Liver (tissue), 8 donors: ENCODE measurements at regions not wholly inside any gene's neighbourhood (a gene's known extent, or its start where the extent isn't known, plus 50 kb on each side); places are given as distances from the start of the nearest gene placed in this dataset.

Source experiments
- DNase-seq: peaks from one replicate; pipeline ENCODE4 v3.0.0-alpha.2; 2017; ENCODE audit warnings: low spot score
- H3K27ac ChIP-seq, 2 donors: one replicate each; pipeline ENCODE4 v1.7.0; 2013; ENCODE audit warnings: inconsistent platforms in 2 of 2, low read length in 2 of 2, control low read depth in 1 of 2, low read depth in 1 of 2, mild to moderate bottlenecking in 1 of 2
- H3K27me3 ChIP-seq, 4 donors: one replicate each; pipeline versions ENCODE4 v1.6.1 to v1.7.0; 2013; ENCODE audit warnings: low read length in 3 of 4, inconsistent platforms in 1 of 4, mild to moderate bottlenecking in 1 of 4, moderate library complexity in 1 of 4; ENCODE audit not compliant: control insufficient read depth in 4 of 4, insufficient read depth in 4 of 4
- H3K36me3 ChIP-seq, 4 donors: one replicate each; pipeline versions ENCODE4 v1.6.1 to v1.7.0; 2013; ENCODE audit warnings: low read length in 3 of 4, mild to moderate bottlenecking in 3 of 4, low read depth in 1 of 4, moderate library complexity in 1 of 4; ENCODE audit not compliant: control insufficient read depth in 4 of 4, insufficient read depth in 3 of 4
- H3K4me1 ChIP-seq, 4 donors: one replicate each; pipeline versions ENCODE4 v1.6.1 to v1.7.0; 2013; ENCODE audit warnings: low read length in 3 of 4, mild to moderate bottlenecking in 3 of 4, moderate library complexity in 1 of 4; ENCODE audit not compliant: control insufficient read depth in 4 of 4, insufficient read depth in 4 of 4
- H3K4me3 ChIP-seq, 3 donors: one replicate each; pipeline versions ENCODE4 v1.6.1 to v1.7.0; 2013; ENCODE audit warnings: low read length in 3 of 3, control low read depth in 1 of 3, low read depth in 1 of 3, mild to moderate bottlenecking in 1 of 3
- H3K9ac ChIP-seq, 2 donors: one replicate each; pipeline ENCODE4 v1.7.0; 2013; ENCODE audit warnings: low read length in 2 of 2, mild to moderate bottlenecking in 2 of 2, moderate library complexity in 2 of 2, control low read depth in 1 of 2, low read depth in 1 of 2
- H3K9me3 ChIP-seq, 4 donors: one replicate each; pipeline versions ENCODE4 v1.6.1 to v1.7.0; 2013; ENCODE audit warnings: low read length in 3 of 4; ENCODE audit not compliant: control insufficient read depth in 4 of 4
- GABPA ChIP-seq, 2 donors: IDR thresholded peaks in 1 of 2; conservative IDR thresholded peaks in 1 of 2; 2 replicates each; pipeline ENCODE4 v1.6.1; 2016; ENCODE audit warnings: antibody characterized with exemption in 2 of 2, mild to moderate bottlenecking in 1 of 2, moderate library complexity in 1 of 2
- NR2F2 ChIP-seq: IDR thresholded peaks from 2 replicates; pipeline ENCODE4 v1.6.1; 2016; ENCODE audit warnings: antibody characterized with exemption
- SP1 ChIP-seq: IDR thresholded peaks from 2 replicates; pipeline ENCODE4 v1.6.1; 2018; ENCODE audit warnings: antibody characterized with exemption, mild to moderate bottlenecking
- TAF1 ChIP-seq: conservative IDR thresholded peaks from 2 replicates; pipeline ENCODE4 v1.6.1; 2016; ENCODE audit warnings: antibody characterized with exemption, mild to moderate bottlenecking
- YY1 ChIP-seq: IDR thresholded peaks from 2 replicates; pipeline ENCODE4 v1.6.1; 2016; ENCODE audit warnings: antibody characterized with exemption, mild to moderate bottlenecking
- WGBS: extraction: QIAGEN DNeasy Blood & Tissue Kit; methylation state at CpG from one replicate; pipeline ENCODE4 v1.1.7; 2013; 5-methylcytosine and 5-hydroxymethylcytosine counted together
- TF ChIP-seq, protein P1 (sequence below): IDR thresholded peaks from 2 replicates; pipeline ENCODE4 v1.6.1; 2016; ENCODE audit warnings: antibody characterized with exemption, mild to moderate bottlenecking
- TF ChIP-seq, protein P2 (sequence below): IDR thresholded peaks from 2 replicates; pipeline ENCODE4 v1.6.1; 2016; ENCODE audit warnings: antibody characterized with exemption
- TF ChIP-seq, protein P3 (sequence below): fragments of 150-350 bp; IDR thresholded peaks from 2 replicates; pipeline ENCODE4 v1.5.1; 2017; ENCODE audit warnings: improper control_type of control experiment, low read depth, low read length; ENCODE audit not compliant: missing input control
- TF ChIP-seq, protein P4 (sequence below): IDR thresholded peaks from 2 replicates; pipeline ENCODE4 v1.6.1; 2016; ENCODE audit warnings: antibody characterized with exemption
- donor health status: healthy.
- donor health status: healthy.
- donor health status: healthy.
- donor health status: healthy.
- donor health status: healthy.

DNA sequence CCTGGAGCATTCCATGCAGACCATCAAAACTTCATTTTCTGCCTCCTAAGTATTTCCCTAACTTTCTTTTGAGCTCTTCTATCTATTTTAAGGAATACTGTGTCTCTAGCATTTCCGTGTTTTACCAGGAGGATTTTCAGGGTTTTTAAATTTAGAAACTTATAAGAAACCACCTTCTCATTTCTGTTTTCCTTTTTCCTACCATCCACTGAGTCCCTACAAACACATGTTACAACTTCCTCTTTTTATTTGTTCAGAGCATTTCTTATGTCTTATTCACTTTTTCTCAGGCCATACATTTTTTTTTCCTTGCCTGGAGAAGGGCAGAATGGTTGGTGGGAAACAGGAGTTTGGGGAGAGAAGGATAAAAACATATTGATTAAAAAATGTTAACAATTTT lies 130.0 kb upstream of the BMP5 start:
- no peak overlapping the region for H3K9ac ChIP-seq
- no peak overlapping the region for H3K27ac ChIP-seq
- no peaks in the 10 kb centered on the region for H3K9me3 ChIP-seq
- H3K4me3 ChIP-seq, result no peak overlapping the region
- TF ChIP-seq, protein P1, sequence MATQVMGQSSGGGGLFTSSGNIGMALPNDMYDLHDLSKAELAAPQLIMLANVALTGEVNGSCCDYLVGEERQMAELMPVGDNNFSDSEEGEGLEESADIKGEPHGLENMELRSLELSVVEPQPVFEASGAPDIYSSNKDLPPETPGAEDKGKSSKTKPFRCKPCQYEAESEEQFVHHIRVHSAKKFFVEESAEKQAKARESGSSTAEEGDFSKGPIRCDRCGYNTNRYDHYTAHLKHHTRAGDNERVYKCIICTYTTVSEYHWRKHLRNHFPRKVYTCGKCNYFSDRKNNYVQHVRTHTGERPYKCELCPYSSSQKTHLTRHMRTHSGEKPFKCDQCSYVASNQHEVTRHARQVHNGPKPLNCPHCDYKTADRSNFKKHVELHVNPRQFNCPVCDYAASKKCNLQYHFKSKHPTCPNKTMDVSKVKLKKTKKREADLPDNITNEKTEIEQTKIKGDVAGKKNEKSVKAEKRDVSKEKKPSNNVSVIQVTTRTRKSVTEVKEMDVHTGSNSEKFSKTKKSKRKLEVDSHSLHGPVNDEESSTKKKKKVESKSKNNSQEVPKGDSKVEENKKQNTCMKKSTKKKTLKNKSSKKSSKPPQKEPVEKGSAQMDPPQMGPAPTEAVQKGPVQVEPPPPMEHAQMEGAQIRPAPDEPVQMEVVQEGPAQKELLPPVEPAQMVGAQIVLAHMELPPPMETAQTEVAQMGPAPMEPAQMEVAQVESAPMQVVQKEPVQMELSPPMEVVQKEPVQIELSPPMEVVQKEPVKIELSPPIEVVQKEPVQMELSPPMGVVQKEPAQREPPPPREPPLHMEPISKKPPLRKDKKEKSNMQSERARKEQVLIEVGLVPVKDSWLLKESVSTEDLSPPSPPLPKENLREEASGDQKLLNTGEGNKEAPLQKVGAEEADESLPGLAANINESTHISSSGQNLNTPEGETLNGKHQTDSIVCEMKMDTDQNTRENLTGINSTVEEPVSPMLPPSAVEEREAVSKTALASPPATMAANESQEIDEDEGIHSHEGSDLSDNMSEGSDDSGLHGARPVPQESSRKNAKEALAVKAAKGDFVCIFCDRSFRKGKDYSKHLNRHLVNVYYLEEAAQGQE, result no peak
- H3K36me3 ChIP-seq, result no peaks in the 10 kb centered on the region
- no peaks in the 10 kb centered on the region for H3K4me1 ChIP-seq
- DNase-seq, result no peak
- 57% methylated on average over 1 of the region's 1 CpG for WGBS
- H3K27me3 ChIP-seq, result no peaks in the 10 kb centered on the region

DNA sequence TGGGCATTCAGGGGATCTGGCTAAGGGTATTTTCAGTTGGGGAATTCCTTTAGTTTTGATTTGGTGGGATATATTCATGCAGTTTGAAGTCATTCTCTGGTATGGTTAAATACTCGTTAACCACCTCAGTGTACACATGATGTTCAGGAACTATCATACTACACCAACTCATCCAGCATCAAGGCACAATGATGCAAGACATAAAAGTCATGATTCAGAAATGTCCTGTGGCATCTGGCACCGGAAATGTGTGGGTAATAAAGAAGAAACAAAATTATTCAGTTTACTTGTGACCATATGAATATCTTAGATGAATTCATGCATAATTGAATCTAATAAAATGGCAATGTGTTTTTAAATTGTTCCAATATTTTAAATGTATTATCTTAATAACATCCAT lies 129.0 kb upstream of the BMP5 start:
- Histone ChIP-seq H3K9ac (no peak overlapping the region), H3K9me3 (no peaks in the 10 kb centered on the region), H3K4me1 (no peaks in the 10 kb centered on the region), H3K27me3 (no peaks in the 10 kb centered on the region), H3K4me3 (no peak overlapping the region), H3K36me3 (no peaks in the 10 kb centered on the region), H3K27ac (no peak overlapping the region)
- no peak for DNase-seq
- no peak for TF ChIP-seq NR2F2
- no peak for TF ChIP-seq YY1
- TF ChIP-seq, protein P2, sequence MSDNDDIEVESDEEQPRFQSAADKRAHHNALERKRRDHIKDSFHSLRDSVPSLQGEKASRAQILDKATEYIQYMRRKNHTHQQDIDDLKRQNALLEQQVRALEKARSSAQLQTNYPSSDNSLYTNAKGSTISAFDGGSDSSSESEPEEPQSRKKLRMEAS, result no peak
- TF ChIP-seq, protein P3, sequence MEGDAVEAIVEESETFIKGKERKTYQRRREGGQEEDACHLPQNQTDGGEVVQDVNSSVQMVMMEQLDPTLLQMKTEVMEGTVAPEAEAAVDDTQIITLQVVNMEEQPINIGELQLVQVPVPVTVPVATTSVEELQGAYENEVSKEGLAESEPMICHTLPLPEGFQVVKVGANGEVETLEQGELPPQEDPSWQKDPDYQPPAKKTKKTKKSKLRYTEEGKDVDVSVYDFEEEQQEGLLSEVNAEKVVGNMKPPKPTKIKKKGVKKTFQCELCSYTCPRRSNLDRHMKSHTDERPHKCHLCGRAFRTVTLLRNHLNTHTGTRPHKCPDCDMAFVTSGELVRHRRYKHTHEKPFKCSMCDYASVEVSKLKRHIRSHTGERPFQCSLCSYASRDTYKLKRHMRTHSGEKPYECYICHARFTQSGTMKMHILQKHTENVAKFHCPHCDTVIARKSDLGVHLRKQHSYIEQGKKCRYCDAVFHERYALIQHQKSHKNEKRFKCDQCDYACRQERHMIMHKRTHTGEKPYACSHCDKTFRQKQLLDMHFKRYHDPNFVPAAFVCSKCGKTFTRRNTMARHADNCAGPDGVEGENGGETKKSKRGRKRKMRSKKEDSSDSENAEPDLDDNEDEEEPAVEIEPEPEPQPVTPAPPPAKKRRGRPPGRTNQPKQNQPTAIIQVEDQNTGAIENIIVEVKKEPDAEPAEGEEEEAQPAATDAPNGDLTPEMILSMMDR, result no peak
- no peak for TF ChIP-seq TAF1
- TF ChIP-seq GABPA (IDR thresholded peaks at IDR 0.05 in 1 of 2, conservative IDR thresholded peaks at IDR 0.05 in 1 of 2), result no peak
- TF ChIP-seq SP1, result no peak
- TF ChIP-seq, protein P4, sequence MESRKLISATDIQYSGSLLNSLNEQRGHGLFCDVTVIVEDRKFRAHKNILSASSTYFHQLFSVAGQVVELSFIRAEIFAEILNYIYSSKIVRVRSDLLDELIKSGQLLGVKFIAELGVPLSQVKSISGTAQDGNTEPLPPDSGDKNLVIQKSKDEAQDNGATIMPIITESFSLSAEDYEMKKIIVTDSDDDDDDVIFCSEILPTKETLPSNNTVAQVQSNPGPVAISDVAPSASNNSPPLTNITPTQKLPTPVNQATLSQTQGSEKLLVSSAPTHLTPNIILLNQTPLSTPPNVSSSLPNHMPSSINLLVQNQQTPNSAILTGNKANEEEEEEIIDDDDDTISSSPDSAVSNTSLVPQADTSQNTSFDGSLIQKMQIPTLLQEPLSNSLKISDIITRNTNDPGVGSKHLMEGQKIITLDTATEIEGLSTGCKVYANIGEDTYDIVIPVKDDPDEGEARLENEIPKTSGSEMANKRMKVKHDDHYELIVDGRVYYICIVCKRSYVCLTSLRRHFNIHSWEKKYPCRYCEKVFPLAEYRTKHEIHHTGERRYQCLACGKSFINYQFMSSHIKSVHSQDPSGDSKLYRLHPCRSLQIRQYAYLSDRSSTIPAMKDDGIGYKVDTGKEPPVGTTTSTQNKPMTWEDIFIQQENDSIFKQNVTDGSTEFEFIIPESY, result no peak
- TF ChIP-seq, protein P1, result no peak
- WGBS, result 57% methylated on average over 2 of the region's 2 CpGs
